Osteocyte (in vitro differentiated cells): ENCODE measurements at regions not wholly inside any gene's neighbourhood (a gene's known extent, or its start where the extent isn't known, plus 50 kb on each side); places are given as distances from the start of the nearest gene placed in this dataset.
"Not testable (repeated sequence)": the region's sequence is repeated elsewhere in the genome, so short reads cannot be mapped to it uniquely, and the experiment has no call there.

Source experiments
- DNase-seq: peaks from one replicate; pipeline ENCODE4 v3.0.0; 2021; ENCODE audit warnings: mixed read lengths; ENCODE audit not compliant: unreplicated experiment; ENCODE audit errors: extremely low spot score
- H3K27ac Mint-ChIP-seq: one replicate; pipeline ENCODE4 v1.8.0; 2021; ENCODE audit warnings: mild to moderate bottlenecking, mixed read lengths; ENCODE audit not compliant: unreplicated experiment
- H3K27me3 Mint-ChIP-seq: one replicate; pipeline ENCODE4 v1.8.0; 2021; ENCODE audit warnings: mixed read lengths; ENCODE audit not compliant: unreplicated experiment
- H3K36me3 Mint-ChIP-seq: one replicate; pipeline ENCODE4 v1.8.0; 2021; ENCODE audit warnings: mixed read lengths; ENCODE audit not compliant: unreplicated experiment
- H3K4me1 Mint-ChIP-seq: one replicate; pipeline ENCODE4 v1.8.0; 2021; ENCODE audit warnings: mixed read lengths; ENCODE audit not compliant: unreplicated experiment
- H3K4me3 Mint-ChIP-seq: one replicate; pipeline ENCODE4 v1.8.0; 2021; ENCODE audit warnings: mild to moderate bottlenecking, moderate library complexity, mixed read lengths; ENCODE audit not compliant: unreplicated experiment
- H3K9me3 Mint-ChIP-seq: one replicate; pipeline ENCODE4 v1.8.0; 2021; ENCODE audit warnings: mixed read lengths; ENCODE audit not compliant: unreplicated experiment
- CTCF ChIP-seq: fragments of 200-600 bp; sonication (generic); IDR thresholded peaks from 2 replicates; pipeline ENCODE4 v1.5.0; 2021; ENCODE audit warnings: antibody characterized with exemption, mild to moderate bottlenecking, moderate library complexity

- Mint-ChIP-seq H3K27me3 (peaks cover 2% of the 10 kb centered on the region), H3K4me1 (peaks cover 5% of the 10 kb centered on the region), H3K9me3 (no peaks in the 10 kb centered on the region), H3K36me3 (no peaks in the 10 kb centered on the region), H3K27ac (no peak overlapping the region), H3K4me3 (no peak overlapping the region)
- DNase-seq, result no peak
- TF ChIP-seq CTCF, result no peak
These were observed 62.6 kb upstream of the TMEM97 start for GRCh38 chr17:28256370-28256769.

GRCh38 chr17:28256881-28257280 is 62.1 kb upstream of the TMEM97 start:
- Mint-ChIP-seq H3K4me3 (no peak overlapping the region), H3K4me1 (peaks cover 2% of the 10 kb centered on the region), H3K27me3 (no peaks in the 10 kb centered on the region), H3K36me3 (no peaks in the 10 kb centered on the region), H3K9me3 (no peaks in the 10 kb centered on the region), H3K27ac (no peak overlapping the region)
- no peak for DNase-seq
- TF ChIP-seq CTCF, result no peak

DNA sequence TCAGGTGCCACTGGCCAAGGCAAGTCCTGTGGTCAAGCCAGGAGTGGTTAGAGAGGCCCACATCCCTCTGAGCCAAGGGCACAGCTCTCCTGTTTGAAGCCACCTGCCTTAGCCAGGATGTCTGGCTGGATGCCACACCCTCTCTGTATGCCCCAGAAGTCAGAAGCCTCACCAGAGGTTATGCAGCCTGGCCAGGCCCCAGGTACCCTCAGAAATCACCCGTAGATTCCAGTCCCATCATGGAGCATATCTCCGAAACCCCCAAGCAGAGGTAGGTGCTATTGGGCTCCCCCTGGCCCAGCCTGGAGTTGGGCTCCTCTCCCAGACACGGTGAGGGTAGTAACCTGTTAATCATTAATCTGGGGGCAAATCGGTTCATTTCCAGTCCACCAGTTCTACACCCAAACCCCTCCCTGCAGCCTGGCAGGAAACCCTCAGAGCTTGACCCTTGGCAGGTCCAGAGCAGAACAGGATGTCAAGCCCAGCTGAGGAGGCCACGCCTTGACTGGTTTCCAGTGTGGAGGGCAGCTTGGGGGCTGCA is 60.6 kb upstream of the TMEM97 start:
- TF ChIP-seq CTCF, result no peak
- Mint-ChIP-seq H3K9me3 (peaks cover 5% of the 10 kb centered on the region), H3K27me3 (no peaks in the 10 kb centered on the region), H3K4me3 (no peak overlapping the region), H3K4me1 (no peaks in the 10 kb centered on the region), H3K36me3 (no peaks in the 10 kb centered on the region), H3K27ac (no peak overlapping the region)
- no peak for DNase-seq

DNA sequence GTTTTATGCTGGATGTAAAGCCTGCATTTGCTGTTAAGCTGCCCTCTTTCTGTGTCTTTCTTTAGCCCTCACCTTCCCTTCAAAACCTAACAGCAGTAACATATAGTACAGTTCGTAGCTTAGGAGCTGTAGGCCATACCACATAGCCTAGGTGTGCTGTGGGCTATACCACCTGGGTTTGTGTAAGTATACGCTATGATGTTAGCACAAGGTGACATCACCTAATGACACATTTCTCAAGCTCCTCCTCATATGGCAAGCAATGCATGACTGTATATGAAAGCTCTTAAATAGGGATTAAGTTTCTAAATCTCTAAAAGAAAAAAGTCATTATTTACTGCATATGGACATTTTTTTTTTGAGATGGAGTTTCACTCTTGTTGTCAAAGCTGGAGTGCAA is 57.8 kb upstream of the TMEM97 start:
- Mint-ChIP-seq H3K4me1 (peaks cover 6% of the 10 kb centered on the region), H3K36me3 (no peaks in the 10 kb centered on the region), H3K27ac (no peak overlapping the region), H3K27me3 (no peaks in the 10 kb centered on the region), H3K9me3 (peaks cover 5% of the 10 kb centered on the region), H3K4me3 (no peak overlapping the region)
- no peak for TF ChIP-seq CTCF
- DNase-seq, result no peak

DNA sequence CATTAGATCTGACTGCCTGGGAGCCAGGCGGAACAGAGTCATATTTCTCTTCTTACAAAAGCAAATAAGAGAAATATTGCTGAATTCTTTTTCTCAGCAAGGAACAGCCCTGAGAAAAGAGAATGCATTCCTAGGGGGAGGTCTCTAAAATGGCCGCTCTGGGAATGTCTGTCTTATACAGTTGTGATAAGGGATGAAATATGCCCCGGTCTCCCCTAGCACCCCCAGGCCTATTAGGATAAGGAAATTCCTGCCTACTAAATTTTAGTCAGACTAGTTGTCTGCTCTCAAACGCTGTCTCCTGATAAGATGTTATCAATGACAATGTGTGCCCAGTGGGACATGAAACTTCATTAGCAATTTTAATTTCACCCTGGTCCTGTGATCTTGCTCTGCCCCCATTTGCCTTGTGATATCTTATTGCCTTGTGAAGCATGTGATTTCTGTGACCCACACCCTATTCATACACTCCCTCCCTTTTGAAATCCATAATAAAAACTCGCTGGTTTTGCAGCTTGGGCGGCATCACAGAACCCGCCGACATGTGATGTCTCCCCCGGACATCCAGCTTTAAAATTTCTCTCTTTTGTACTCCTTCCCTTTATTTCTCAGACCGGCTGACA is 56.8 kb upstream of the TMEM97 start:
- not testable (repeated sequence) for DNase-seq, H3K4me1 Mint-ChIP-seq, H3K9me3 Mint-ChIP-seq, H3K27ac Mint-ChIP-seq, H3K4me3 Mint-ChIP-seq, H3K36me3 Mint-ChIP-seq, H3K27me3 Mint-ChIP-seq

GRCh38 chr17:28264902-28265548 is 54.0 kb upstream of the TMEM97 start:
- H3K36me3 Mint-ChIP-seq, H3K4me1 Mint-ChIP-seq, H3K27ac Mint-ChIP-seq, H3K27me3 Mint-ChIP-seq, H3K4me3 Mint-ChIP-seq, DNase-seq: not testable (repeated sequence)
- H3K9me3 Mint-ChIP-seq, result peaks cover 17% of the 10 kb centered on the region

DNA sequence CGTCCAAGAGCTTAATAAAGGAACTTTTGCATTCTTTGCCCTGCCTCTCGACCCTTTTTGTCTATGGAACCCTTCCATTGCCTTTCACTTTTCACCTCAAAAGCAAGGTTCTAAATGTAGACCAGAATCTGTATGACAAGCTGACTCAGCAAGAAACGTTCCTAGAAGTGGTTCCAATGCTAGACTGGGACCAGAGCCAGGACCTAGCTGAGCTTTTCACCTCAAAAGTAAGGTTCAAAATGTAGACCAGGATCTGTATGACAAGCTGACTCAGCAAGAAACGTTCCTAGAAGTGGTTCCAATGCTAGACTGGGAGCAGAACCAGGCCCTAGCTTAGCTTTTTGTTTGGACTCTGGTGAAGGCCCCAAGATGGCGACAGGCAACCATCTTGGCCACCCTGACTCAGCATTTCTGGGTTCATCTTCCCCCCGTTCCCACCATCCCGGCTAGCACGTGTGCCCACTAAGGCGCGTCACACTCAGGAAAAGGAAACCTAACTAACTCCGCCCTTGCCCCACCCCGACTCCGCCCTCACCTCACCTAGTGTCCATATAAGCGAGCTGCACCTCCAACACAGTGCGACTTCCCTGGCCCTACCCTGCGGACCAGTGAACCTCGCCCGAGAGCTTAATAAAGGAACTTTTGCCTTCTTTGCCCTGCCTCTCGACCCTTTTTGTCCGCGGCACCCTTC is 53.0 kb upstream of the TMEM97 start:
- H3K27ac Mint-ChIP-seq, H3K4me1 Mint-ChIP-seq, H3K36me3 Mint-ChIP-seq, H3K27me3 Mint-ChIP-seq, DNase-seq, H3K4me3 Mint-ChIP-seq: not testable (repeated sequence)
- H3K9me3 Mint-ChIP-seq, result peaks cover 17% of the 10 kb centered on the region

DNA sequence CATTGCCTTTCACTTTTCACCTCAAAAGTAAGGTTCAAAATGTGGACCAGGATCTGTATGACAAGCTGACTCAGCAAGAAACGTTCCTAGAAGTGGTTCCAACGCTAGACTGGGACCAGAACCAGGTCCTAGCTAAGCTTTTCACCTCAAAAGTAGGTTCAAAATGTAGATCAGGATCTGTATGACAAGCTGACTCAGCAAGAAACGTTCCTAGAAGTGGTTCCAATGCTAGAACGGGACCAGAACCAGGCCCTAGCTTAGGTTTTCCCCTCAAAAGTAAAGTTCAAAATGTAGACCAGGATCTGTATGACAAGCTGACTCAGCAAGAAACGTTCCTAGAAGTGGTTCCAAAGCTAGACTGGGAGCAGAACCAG is 52.5 kb upstream of the TMEM97 start:
- not testable (repeated sequence) for H3K27ac Mint-ChIP-seq

More for the DNA sequence above, 52.5 kb upstream of the TMEM97 start:
- H3K27me3 Mint-ChIP-seq, H3K4me1 Mint-ChIP-seq, DNase-seq, H3K4me3 Mint-ChIP-seq, H3K36me3 Mint-ChIP-seq: not testable (repeated sequence)
- peaks cover 17% of the 10 kb centered on the region for H3K9me3 Mint-ChIP-seq
